ENCODE measurements at regions not wholly inside any gene's neighbourhood (a gene's known extent, or its start where the extent isn't known, plus 50 kb on each side); places are given as distances from the start of the nearest gene placed in this dataset.

GRCh38 chr6:120553353-120553752 is 780.9 kb downstream of the TBC1D32 start:
- H3K27me3 Mint-ChIP-seq (ENCODE audit: low read depth), result no peaks in the 10 kb centered on the region
- POLR2A ChIA-PET, result no interaction called here
- CTCF ChIA-PET, result no interaction called here

GRCh38 chr6:120545353-120545752 is 788.9 kb downstream of the TBC1D32 start:
- ChIA-PET POLR2A (no interaction called here), CTCF (no interaction called here)
- H3K36me3 Mint-ChIP-seq, result no peaks in the 10 kb centered on the region
- no peaks in the 10 kb centered on the region; the same call in 1 of the 2 replicates for H3K27me3 Mint-ChIP-seq (ENCODE audit: low read depth)
- DNase-seq (ENCODE audit: low spot score) (no peak), ATAC-seq (no peak)
- no peaks in the 10 kb centered on the region for H3K9me3 Mint-ChIP-seq
- TF ChIP-seq ZBTB21 (CRISPR knock-in tag; IDR thresholded peaks at IDR 0.05; ENCODE audit: borderline replicate concordance) (no peak), JUN (CRISPR knock-in tag; IDR thresholded peaks at IDR 0.05) (no peak), TP53 (CRISPR knock-in tag; IDR thresholded peaks at IDR 0.05) (no peak), NFE2L1 (CRISPR knock-in tag; IDR thresholded peaks at IDR 0.05) (no peak), MLX (CRISPR knock-in tag; IDR thresholded peaks at IDR 0.05) (no peak), FOXP4 (CRISPR knock-in tag; IDR thresholded peaks at IDR 0.05) (no peak), ELF4 (CRISPR knock-in tag; IDR thresholded peaks at IDR 0.05; ENCODE audit: low read depth) (no peak), E2F1 (CRISPR knock-in tag; IDR thresholded peaks at IDR 0.05) (no peak), IRF2 (CRISPR knock-in tag; IDR thresholded peaks at IDR 0.05; ENCODE audit: borderline replicate concordance, low read depth) (no peak), AFF4 (CRISPR knock-in tag; IDR thresholded peaks at IDR 0.05; ENCODE audit: borderline replicate concordance) (no peak), ZNF281 (CRISPR knock-in tag; IDR thresholded peaks at IDR 0.05) (no peak)
- H3K4me3 Mint-ChIP-seq, result no peak overlapping the region
- H3K27ac Mint-ChIP-seq, result no peak overlapping the region
- H3K4me1 Mint-ChIP-seq, result no peaks in the 10 kb centered on the region

More at GRCh38 chr6:120553353-120553752, 780.9 kb downstream of the TBC1D32 start:
- ATAC-seq (no peak), DNase-seq (ENCODE audit: low spot score) (no peak)
- no peaks in the 10 kb centered on the region for H3K4me1 Mint-ChIP-seq
- no peaks in the 10 kb centered on the region for H3K9me3 Mint-ChIP-seq
- no peak overlapping the region for H3K4me3 Mint-ChIP-seq
- H3K36me3 Mint-ChIP-seq, result no peaks in the 10 kb centered on the region
- TF ChIP-seq CBFB (CRISPR knock-in tag; IDR thresholded peaks at IDR 0.05; ENCODE audit: low read depth) (no peak), NFYB (CRISPR knock-in tag; conservative IDR thresholded peaks at IDR 0.05; ENCODE audit: low read depth) (no peak)
- H3K27ac Mint-ChIP-seq, result no peak overlapping the region
